ENCODE measurements at regions not wholly inside any gene's neighbourhood (a gene's known extent, or its start where the extent isn't known, plus 50 kb on each side); places are given as distances from the start of the nearest gene placed in this dataset.

DNA sequence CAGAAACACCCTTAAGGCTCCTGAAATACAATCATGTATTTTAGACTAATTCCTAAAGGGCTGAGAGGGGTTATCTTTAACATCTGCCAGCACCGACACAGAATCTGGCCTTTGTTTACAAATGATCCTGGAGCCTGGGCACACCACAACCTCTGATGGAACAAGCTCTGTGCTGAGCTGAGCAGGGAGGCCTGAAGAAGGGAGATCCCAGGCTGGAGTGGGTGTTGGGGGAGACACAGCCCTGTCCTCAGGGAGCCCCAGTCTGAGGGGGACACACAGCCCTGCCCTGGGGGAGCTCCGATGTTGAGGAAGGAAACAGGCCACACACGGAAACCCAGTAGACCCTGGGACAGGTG is 130.5 kb downstream of the VEGFA start:
- no peak for TF ChIP-seq CTCF (conservative IDR thresholded peaks at IDR 0.05; ENCODE audit: low read depth, low read length)
- no peak for DNase-seq (ENCODE audit: low read depth)
- no peak overlapping the region for H3K4me3 ChIP-seq (ENCODE audit: low read depth, low read length)

DNA sequence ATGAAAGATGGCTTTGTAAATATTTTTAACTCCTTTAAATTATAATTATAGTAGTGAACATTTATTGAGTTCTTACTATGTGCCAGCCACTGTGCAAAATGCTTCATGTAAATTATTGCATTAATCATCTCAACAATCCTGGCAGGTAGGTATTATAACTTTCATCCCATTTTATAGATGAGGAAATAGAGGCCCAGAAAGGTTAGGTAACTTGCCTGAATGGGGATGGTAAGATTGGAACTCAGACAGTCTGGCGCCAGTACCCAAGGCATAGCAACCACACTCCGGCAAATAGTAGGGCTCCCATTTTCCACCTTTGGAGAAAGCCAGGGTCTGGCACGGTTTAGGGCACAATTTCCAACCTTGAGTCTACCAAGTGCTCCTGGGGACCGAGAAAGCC is 129.8 kb downstream of the VEGFA start:
- no peak for TF ChIP-seq CTCF (conservative IDR thresholded peaks at IDR 0.05; ENCODE audit: low read depth, low read length)
- no peak for DNase-seq (ENCODE audit: low read depth)

DNA sequence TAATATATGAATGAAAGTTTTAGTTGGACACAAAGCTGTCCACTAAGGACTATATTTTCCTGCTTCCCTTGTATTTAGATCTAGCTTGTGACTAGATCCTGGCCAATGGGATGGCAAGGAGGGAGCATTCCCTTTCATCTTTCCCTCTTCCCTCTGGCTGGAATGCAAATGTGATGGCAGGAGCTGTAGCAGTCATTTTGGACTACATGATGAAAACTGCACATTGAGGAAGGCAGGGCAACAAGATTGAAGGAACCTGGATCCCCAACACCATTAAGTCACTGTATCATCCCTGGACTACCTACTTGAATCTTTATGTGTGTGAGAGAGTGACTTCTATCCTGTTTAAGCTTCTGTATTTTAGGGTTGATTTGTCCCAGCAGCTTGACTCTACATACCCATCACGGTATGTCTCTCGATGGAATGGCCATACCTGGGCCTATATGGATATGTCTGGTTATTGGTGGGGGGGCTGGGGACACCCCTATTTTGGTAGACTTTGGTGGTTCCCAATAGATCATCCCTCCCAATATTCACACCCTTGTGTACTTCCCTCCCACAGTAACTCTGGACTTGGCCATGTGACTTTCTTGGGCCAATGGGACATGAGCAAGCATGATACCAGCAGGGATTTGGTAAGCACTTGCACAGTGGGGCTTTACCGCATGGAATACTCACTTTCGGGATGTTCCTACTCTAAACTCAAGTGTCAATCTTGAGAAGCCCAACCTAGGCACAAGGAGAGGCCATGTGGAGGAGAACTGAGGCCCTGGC is 128.5 kb downstream of the VEGFA start:
- DNase-seq (ENCODE audit: low read depth) = no peak
- TF ChIP-seq CTCF (conservative IDR thresholded peaks at IDR 0.05; ENCODE audit: low read depth, low read length) = no peak
- H3K4me3 ChIP-seq (ENCODE audit: low read depth, low read length) = no peak overlapping the region

More for the DNA sequence above, 129.8 kb downstream of the VEGFA start:
- H3K4me3 ChIP-seq (ENCODE audit: low read depth, low read length) = no peak overlapping the region

- TF ChIP-seq CTCF (conservative IDR thresholded peaks at IDR 0.05; ENCODE audit: low read depth, low read length) = no peak
- DNase-seq (ENCODE audit: low read depth) = no peak
- H3K4me3 ChIP-seq (ENCODE audit: low read depth, low read length) = no peak overlapping the region
Observed at GRCh38 chr6:43897571-43898302, 127.7 kb downstream of the VEGFA start.

DNA sequence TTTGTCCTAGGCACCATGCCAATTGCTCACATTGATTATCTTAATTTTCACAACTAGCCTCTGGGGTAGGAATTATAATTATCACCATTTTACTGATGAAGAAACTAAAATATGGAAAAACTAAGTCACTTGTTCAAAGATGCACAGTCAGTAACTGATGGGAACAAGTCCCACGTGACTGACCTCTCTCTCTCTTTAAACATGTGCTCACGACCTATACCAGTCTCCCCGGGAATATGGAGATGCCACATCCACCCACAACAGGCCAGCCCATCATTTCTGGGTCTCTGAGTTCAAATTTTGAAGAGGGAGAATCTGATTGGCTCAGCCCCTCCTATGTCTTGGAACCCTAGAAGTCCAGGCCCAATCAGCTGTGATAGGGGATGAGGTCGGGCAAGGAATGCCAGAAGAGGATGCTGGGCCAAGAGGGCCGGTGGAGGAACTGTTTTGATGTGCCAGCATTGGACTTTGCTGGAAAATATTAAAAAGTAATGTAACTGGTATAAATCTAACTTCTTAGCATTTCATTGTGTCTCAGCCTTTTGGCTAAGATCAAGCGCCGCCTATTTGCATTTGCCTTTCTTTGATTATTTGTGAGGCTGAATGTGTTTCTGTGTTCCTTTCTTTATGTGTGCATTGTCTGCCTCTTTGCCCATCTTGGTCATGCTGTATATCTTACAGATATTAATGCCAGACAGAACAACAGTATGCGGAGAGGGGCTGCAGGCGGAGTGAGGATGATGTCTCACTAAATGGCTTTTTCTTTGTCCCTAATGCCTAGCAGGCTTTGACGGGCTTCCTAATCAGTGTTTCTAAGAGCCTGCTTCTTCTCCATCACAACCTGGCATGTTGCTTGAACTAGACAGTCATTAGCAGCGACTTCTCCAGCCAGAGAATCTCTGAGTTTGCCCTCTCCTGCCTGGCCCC is 126.6 kb downstream of the VEGFA start:
- no peak overlapping the region for H3K4me3 ChIP-seq (ENCODE audit: low read depth, low read length)
- no peak for DNase-seq (ENCODE audit: low read depth)
- no peak for TF ChIP-seq CTCF (conservative IDR thresholded peaks at IDR 0.05; ENCODE audit: low read depth, low read length)

DNA sequence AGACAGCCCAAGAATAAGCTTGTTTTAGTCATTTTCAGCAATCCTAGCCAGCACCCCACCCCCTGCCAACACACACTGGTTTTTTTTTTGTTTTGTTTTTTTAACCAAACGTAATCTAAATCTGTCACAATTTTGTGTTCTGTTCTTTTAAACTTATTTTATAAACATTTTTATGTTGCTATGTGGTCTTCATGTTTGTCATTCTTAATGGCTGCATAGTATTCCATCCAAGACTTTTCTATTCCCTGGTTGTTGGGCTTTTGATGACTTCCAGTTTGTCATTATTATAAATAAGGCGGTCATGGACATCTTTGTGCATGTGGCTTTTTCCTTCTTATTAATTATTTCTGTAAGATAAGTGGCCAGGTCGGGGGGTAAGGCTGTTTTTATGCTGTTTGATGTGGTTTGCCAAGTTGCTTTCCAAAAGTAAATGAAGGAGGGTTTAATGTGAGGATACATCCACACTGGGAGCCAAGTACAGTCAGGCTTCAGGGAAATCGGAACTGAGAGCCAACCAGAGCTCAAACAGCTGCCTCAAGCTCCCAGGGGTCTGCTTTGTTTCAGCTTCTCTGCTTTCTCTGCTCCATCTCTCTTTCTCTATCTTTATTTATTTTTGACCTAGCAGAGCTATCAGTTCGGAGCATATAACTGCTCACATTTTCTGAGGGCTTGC is 125.8 kb downstream of the VEGFA start:
- no peak overlapping the region for H3K4me3 ChIP-seq (ENCODE audit: low read depth, low read length)
- no peak for TF ChIP-seq CTCF (conservative IDR thresholded peaks at IDR 0.05; ENCODE audit: low read depth, low read length)
- DNase-seq (ENCODE audit: low read depth) = no peak
